Activated T-cell treated with anti-CD3 and anti-CD28 coated beads for 24 hours (primary cell): ENCODE measurements at regions not wholly inside any gene's neighbourhood (a gene's known extent, or its start where the extent isn't known, plus 50 kb on each side); places are given as distances from the start of the nearest gene placed in this dataset.
"Not testable (repeated sequence)": the region's sequence is repeated elsewhere in the genome, so short reads cannot be mapped to it uniquely, and the experiment has no call there.

Experiments used
- DNase-seq: peaks from one replicate; pipeline ENCODE4 v3.0.0-alpha.2; 2020; ENCODE audit warnings: low read depth

DNA sequence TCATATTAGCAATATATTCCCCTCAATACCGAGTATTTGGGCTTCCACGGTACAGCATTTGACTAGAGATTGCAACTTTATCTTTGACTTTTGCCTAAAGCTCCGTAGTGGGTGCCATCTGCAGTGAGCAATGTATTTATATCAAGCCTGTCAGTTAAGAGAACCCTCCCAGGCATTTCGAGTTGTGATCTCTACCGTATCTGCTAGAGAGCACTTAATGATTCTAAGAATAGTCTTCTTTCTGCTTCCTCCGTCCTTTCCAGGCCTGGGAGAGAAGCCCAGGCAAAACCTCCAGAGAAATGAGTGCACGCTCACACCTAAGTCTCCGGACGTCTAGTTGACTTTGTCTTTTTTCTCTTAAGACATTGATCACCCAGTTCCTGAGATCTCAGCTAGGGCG lies 210.6 kb downstream of the KLF6 start:
- no peak for DNase-seq

- no peak for DNase-seq
Measured at GRCh38 chr10:3573498-3573897, 211.5 kb downstream of the KLF6 start.

GRCh38 chr10:3571310-3571825 lies 213.6 kb downstream of the KLF6 start:
- DNase-seq: no peak

DNA sequence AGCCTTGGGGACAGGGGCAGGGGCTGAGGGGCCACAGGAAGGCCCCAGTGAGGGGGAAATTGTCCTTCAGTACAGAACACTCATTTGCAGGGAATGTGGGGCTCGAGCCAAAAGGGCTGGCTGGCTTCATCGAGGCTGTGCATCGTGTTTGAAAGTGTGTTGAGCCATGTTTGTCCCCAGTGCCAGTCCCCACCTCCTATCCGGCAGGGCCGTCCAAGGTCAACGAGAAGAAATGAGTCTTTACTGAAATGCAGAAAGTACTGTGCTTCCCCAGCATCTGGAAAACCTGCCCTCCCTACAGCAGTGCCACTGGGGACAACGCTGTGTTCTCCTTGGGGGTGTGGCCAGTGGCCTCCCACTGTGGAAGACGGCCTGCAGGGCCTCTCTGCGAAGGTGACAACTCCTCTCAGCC lies 214.1 kb downstream of the KLF6 start:
- DNase-seq: no peak

- no peak for DNase-seq
Measured at GRCh38 chr10:3570131-3570729, 214.8 kb downstream of the KLF6 start.

DNA sequence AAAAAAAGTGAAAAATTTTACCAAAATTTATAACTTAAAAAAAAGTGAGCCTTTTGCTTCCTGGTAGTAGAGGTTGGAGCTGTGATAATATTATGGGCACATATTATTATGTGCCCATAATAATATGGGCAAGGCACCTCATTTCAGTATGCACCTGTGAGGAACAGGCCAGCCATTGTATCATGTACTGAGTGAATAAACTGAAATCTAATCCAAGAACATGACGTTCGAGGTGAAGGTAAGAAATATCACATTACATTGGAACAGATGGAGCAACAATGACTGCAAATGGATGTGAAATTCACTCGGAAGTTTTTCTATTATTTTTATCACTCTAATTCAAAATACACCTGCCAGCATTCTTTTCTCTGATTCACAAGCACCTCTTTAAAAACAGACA lies 216.0 kb downstream of the KLF6 start:
- DNase-seq: no peak

DNA sequence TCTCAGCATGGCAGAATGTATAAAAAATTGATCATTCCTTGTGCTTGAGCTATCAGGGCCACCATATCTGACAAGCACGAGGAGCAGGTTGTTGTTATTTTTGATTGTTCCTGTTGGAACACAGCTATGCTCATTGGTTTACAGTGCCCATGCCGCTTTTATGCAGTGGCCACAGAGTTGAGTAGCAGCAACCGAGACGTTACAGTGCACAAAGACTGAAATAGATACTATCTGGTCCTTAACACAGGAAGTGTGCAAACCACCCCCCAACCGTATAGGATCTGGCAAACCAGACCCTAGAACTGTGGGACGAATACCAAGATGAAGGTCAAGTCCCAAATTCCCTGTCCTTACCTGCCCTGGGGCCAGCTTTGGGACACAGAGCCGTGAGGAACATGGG lies 216.6 kb downstream of the KLF6 start:
- DNase-seq: no peak

GRCh38 chr10:3567291-3567963 lies 217.6 kb downstream of the KLF6 start:
- DNase-seq: no peak

DNA sequence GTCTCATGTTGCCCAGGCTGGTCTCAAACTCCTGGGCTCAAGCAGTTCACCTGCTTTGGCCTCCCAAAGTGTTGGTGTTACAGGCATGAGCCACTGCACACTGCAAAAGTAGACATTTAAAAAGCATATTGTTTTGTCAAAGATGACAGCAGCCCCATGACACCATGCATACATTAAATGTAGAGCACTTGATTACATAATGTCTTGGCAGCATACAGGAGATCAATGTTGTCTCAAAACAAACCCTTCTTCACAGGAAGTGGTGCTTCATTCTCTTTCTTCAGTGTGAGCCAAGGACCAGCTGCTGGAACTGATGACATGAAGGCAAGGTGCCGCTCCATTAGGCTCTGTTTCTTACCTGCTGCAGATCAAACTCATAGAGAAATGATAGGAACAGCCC lies 218.4 kb downstream of the KLF6 start:
- DNase-seq: no peak

DNA sequence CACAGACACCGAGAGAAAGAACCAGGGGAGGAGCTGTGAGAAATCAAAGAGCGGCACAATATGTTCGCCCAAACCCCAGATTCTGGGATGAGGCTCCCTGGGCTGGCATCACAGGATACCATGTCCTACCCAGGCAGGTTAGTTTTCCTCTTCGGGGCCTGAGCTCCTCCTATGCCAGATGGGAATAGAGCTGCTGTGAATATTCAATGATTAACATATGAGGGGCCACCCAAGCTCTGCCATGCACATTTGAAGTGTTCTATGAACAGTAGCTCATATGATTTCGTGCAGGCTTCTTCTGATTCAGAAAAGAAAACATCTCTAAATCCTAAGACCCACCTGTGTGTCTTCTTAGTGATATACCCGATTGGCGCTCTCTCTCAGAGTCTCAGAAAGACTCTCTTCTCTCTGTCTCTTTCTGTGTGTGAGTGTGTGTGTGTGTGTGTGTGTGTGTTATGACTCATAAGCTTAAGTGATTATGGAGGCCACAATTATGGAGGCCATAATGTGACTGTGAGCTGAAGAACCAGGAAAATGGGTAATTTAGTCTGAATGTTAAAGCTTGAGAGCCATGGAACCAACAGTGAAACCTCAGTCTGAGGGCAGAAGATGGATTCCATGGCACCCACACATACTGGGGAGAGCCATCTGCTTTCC lies 220.5 kb downstream of the KLF6 start:
- no peak for DNase-seq

DNA sequence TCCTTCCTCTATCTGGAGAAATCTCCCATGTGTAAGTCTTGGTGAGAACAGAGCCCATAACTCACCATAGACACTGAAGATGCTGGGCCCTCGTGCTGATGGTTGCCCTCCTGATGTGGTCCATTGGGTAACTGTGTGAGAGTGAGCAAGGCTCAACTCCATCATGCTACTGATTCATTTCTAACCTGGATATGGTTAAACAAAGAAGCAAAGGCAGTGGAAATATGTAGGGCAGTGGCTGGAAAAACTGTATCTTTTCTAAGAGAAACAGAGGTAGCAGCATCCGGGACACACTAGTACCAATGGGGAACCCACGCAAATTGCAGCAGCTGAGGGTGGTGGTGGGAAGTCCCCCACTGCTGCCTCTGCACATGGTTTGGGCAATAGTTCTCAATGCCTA lies 221.7 kb downstream of the KLF6 start:
- DNase-seq: peak; percentile 32

GRCh38 chr10:3560628-3561027 lies 224.4 kb downstream of the KLF6 start:
- not testable (repeated sequence) for DNase-seq

GRCh38 chr10:3559527-3559926 lies 225.5 kb downstream of the KLF6 start:
- DNase-seq: no peak

DNA sequence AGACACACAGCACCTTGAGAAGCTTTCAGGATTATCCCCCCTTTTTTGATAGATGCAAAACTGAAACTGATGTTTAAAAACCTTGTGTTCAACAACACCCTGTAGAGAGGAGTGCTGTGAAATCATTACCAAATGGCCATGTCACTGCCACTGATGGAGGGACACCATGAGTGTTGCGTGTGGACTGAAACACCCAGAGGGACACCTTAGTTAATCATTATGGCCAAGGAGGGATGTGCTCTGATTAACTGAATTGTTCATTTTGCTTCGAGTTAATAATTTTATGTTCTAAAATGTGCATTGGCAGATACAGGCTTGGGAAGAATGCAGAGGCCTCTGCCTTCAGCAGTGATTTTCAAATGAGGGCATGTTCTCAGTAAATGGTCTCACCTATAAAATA lies 226.0 kb downstream of the KLF6 start:
- no peak for DNase-seq

GRCh38 chr10:3556191-3557017 lies 228.6 kb downstream of the KLF6 start:
- DNase-seq: not testable (repeated sequence)

- DNase-seq: no peak
Measured at GRCh38 chr10:3554121-3554522, 230.9 kb downstream of the KLF6 start.

GRCh38 chr10:3552281-3552680 lies 232.7 kb downstream of the KLF6 start:
- DNase-seq: no peak

- no peak for DNase-seq
Measured at GRCh38 chr10:3551761-3552160, 233.2 kb downstream of the KLF6 start.

- no peak for DNase-seq
Measured at GRCh38 chr10:3549118-3549517, 235.9 kb downstream of the KLF6 start.

DNA sequence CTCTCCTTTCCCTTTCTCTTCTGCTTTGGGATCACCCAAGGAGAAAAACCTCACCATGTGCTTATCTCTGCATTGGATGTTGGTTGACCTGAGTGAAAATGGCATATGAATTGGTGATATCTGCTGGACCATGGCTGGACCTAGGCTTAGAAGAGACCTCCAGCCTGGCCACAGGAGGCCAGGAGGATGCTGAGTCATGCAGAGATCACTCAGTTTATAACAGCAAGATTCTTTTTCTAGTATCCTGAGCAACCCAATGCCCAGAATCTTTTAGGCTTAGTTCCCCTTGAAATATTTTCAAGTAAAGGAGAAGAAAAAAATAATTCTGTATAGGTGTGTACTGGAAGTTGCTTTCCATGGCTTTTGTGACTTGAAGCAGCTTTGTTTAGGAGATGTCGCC lies 236.3 kb downstream of the KLF6 start:
- DNase-seq: no peak

GRCh38 chr10:3548076-3548475 lies 236.9 kb downstream of the KLF6 start:
- no peak for DNase-seq

GRCh38 chr10:3544561-3544960 lies 240.4 kb downstream of the KLF6 start:
- no peak for DNase-seq
